ENCODE measurements at regions not wholly inside any gene's neighbourhood (a gene's known extent, or its start where the extent isn't known, plus 50 kb on each side); places are given as distances from the start of the nearest gene placed in this dataset.
"Not testable (repeated sequence)": the region's sequence is repeated elsewhere in the genome, so short reads cannot be mapped to it uniquely, and the experiment has no call there.

DNA sequence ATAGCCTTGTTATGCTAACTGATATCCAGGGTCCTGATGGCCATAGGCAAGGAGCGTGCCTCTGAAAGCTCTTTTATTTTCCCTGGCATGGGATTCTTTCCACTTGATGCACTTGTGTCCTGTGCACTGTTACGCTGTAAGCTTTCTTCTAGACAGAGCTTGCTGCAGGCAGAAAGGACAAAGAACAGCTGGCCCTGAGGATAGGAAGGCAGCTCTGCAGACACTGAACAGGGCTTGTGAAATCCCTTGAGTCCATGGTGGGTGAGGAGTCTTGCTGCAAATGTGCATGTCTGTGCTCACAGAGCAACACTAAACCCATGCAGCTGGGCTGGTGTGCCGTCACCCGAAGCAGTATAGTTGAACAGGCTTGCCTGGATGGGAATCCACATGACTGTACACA, 126.6 kb downstream of the AKAP11 start:
- DNase-seq (ENCODE audit: low read depth in 2 of 2): no peak

DNA sequence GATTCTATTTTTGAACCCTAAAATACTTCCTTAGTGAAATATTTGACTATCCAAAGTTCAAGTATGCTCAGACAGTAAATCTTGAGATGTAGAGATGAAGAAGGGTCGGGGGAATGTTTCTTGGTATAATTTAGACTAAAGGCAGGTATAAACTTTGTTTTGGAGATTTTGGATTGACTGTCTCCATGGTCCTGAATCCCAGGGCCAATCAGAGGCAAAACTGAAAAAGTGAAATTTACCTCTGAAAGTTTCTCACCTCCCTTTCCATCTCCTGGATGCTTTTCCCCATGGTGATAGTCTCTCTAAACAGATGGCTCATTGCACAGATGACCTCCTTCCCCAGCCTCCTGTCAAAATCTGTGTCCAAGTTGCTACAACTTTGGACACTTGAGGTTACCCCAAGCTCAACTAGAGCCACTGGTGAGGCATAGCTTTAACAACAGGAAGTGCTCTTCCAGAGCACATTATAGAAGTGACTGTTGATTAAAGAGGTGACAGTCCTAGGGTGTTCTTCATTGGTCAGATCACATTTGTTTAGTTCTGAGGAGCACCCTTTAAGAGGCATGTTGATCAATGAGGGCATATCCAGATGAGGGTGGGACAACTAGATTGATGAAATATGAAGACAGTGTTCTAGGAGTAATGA, 128.4 kb downstream of the AKAP11 start:
- DNase-seq (ENCODE audit: low read depth in 2 of 2): no peak

DNA sequence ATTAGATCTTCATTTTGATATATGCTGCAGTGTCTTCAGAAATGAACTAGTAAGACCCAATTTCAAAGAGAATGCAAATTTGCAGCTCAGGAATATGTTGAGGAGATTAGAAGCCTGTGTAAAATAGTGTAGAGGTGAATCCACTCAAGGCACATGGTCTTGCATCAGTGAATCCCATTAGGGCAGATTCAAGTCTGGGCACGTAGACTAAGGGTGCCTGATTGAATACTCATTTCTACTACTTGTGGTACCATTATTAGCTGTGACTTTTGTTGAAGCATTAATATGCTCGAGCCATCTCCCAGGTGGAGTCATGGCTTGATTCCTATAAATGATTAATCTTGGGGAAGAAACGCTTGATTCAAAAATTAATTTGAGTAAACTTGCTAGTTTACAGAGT, 129.4 kb downstream of the AKAP11 start:
- DNase-seq (ENCODE audit: low read depth in 2 of 2): no peak

DNA sequence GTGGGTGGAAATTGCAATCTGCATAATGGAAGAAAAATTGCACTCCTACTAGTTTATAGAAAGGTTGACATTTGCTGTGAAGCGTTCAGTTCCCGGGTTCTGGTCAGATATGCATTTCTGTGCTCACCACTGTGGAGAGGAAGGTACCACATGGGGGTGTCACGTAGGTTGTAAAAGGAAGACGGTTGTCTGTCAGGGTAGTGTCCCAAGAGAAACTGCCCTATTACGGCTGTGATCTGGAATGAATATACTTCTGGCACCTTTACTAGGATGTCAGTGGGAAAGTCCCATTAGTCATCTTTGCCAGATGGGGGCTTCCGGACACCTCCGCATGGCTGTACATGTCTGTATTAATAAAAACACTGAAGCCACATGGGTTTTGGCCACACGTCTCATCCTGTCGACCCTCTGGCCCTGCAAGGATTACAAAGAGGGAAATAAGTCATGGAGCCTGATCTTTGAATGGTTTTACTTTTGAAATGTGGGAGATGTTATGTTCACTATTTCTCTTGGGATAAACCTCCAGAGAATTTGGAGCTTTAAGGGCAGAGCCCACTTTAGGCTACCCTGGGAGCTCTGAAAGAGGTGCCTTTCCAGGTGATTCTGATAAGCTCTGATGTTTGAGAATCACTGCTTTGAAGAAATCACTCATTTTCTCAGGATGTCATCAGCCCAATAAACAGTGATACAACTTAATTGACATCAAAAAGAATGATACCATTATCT, 133.9 kb downstream of the AKAP11 start:
- no peak for DNase-seq (ENCODE audit: low read depth in 2 of 2)

DNA sequence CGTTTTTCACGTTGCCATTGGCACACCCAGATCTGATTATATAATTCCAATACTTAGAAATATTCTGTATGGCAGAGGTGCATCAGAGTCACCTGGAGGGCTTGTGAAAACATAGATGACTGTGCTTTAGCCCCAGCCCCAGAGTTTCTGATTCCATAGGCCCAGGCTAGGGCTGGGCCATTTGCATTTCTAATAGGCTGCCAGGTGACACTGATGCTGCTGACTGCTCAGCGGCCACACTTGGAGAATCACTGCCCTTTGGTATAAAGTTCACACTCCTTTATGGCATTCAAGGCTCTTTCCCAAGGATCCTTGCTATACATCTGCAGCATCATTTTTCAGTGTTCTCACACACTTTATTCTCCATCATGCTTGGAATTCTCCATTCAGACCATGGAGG, 137.1 kb downstream of the AKAP11 start:
- DNase-seq (ENCODE audit: low read depth in 2 of 2): no peak

DNA sequence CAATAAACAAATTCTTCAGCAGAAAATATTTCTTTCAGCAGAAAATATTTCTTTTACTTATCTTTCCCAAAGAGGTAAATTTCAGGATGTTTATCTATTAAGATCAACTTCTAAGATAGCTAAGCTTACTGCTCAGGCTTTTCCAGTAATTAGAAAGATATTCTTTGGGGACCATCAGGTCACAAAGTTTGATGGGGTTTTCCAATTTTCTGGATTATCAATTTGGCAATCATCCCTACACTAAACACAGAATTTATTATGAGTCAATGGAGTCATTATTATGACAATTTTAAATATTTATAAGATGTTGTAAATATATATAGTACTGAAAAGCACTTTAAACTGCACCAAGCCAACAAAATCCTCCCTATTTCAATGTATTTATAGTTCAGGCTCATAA, 137.6 kb downstream of the AKAP11 start:
- no peak for DNase-seq (ENCODE audit: low read depth in 2 of 2)

DNA sequence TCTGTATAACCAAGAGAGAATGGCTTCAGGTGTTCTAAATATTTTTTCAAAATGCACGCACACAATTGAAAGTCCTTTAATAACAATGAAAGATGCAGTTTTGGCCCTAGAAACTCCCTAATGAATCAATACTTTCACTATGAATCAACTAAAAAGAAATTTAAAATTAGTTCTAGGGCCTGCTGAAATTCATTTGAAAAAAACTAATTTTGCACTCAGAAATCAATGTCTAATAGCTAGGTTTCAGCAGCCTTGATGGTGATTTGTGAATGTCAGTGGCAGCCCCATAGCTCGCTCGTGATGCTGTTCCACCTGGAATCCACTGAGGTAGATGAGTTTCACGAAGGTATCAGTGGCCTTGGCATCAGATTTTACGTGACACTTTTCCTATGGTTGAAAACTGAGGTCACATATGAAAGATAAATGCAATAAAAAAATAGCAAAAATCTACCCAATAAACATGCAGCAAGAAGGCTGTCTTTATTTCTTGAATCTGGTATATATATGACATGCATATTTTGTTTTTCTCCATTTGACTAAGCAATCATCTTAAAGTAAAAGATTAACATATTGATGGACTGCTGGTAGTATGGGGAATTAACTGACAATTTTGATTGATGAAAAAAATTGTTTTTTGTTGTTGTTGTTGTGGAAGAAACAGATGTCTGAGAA, 141.0 kb downstream of the AKAP11 start:
- no peak for DNase-seq (ENCODE audit: low read depth in 2 of 2)

DNA sequence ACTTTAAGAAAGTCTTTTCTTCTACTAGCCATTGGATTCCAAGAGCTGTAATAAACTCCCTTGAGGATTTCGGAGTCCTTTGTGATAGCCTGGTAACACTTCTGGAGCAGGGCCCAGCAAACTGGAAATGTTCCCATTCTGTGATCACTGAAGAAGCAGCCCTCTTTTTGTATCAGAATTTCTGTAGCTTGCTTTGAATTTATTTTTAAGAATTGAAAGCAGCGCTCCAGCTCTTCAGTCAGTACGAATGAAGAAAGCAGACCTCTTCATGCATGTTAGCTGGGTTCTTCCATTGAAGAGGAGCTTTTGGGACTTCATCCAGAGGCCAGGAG, 141.5 kb downstream of the AKAP11 start:
- DNase-seq (ENCODE audit: low read depth in 2 of 2): no peak

DNA sequence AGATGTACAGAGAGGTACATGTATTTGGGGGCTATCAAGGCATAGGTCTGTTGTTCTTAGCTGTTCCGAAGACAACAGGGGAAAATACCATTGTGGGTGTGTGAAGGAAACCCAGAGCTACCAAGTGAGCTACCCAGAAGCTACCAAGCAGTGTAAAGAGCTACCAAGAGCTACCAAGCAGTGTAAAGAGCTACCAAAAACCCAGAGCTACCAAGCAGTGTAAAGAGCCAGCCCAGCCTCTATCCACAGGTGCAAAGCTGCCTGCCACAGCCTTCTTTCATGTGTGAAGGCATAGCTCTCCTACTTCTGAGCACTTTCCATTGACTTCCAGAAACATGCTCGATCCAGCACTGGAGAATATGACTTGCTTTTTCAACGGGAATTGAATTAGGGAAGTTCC, 145.7 kb downstream of the AKAP11 start:
- no peak for DNase-seq (ENCODE audit: low read depth in 2 of 2)

DNA sequence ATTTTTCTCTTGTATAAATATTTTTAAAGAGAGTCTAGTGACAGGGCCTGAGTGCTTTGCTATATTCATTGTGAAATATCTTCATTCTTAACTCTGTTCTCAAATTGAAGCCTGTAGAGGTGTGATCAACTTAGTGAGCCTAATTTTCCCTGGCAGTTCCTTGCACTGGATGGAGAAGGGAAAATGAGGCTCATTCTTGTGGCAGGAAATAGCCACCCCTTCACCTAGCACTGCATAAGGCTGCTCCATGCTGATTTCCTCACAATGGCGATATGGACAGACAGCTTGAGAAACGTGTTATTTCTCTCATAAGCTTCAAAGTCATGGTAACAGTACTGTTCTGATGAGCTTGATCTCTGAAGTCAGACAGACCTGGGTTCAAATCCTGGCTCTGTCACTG, 146.2 kb downstream of the AKAP11 start:
- DNase-seq (ENCODE audit: low read depth in 2 of 2): no peak

DNA sequence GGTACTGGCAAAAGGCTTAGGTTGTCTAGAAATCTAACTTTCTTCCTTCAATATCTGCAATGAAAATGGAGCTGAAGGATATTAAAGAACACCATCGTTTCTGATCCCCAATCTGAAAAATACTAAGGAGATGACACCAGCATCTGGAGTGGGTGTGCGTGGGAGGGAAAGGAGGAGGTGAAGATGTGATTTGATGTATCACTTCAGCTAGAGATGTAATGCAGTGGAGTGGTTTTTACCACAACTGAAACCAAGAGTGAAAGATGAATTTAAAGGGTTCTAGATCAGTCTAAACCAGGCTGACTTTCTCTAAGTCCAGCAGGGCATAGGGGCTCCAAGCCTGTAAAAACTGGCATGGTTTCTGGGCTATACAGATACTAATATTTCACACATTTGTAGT, 148.4 kb downstream of the AKAP11 start:
- no peak for DNase-seq (ENCODE audit: low read depth in 2 of 2)

DNA sequence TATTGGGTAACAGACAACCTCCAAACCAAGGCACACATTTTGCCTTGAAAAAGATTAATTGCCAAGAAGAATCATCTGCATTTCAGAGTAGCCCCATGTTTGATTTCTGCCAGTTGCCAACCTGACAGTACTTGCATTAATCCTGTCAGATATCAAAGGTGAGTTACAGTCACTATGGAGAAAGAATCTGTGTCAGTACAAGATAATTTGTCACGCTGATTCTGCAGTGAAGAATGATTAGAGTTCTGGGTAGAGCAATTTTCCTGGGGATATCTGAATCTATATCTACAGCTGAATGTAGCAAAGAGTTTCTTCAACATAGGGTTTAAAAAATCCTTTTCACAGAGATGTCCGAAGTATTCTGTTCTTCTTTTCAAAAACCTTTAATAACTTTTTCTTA, 150.7 kb downstream of the AKAP11 start:
- no peak for DNase-seq (ENCODE audit: low read depth in 2 of 2)

DNA sequence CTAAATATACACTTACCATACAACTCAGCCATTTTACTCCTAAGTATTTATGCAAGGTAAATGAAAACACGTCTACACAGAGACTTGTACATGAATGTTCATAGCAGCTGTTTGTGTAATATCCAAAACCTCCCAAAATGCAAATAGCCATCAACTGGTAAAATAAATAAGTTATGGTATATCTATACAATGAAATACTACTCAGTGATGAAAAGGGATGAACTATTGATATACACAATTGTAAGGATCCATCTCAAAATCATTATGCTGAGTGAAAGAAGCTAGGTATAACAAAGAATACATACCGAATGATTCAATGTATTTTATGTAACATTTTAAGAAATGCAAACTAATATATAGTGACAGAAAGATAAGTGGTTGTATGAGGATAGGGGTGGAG, 149.8 kb upstream of the TNFSF11 start:
- no peak for DNase-seq (ENCODE audit: low read depth in 2 of 2)

DNA sequence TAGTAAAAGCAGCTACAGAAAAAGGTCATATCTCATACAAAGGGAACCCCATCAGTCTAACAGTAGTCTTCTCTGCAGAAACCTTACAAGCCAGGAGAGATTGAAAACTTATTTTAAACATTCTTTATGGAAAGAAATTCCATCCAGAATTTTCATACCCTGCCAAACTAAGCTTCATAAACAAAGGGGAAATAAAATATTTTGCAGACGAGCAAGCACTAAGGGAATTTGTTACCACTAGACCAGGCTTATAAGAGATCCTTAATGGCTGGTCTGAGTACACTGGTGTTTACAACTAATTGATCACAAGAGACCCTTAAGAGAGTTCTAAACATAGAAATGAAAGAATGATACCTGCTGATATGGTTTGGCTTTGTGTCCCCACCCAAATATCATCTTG, 128.6 kb upstream of the TNFSF11 start:
- no peak for DNase-seq (ENCODE audit: low read depth in 2 of 2)

DNA sequence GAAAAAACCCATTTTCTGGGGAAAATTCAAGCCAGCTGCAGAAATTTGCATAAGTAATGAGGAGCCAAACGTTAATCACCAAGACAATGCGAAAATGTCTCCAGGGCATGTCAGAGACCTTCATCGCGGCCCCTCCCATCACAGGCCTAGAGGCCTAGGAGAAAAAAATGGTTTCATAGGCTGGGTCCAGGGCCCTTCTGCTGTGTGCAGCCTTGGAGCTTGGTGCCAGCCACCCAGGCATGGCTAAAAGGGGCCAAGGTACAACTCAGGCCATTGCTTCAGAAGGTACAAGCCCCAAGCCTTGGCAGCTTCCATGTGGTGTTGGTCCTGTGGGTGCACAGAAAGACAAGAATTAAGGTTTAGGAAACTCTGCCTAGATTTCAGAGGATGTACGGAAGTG, 127.4 kb upstream of the TNFSF11 start:
- not testable (repeated sequence) for DNase-seq (ENCODE audit: low read depth in 2 of 2)

DNA sequence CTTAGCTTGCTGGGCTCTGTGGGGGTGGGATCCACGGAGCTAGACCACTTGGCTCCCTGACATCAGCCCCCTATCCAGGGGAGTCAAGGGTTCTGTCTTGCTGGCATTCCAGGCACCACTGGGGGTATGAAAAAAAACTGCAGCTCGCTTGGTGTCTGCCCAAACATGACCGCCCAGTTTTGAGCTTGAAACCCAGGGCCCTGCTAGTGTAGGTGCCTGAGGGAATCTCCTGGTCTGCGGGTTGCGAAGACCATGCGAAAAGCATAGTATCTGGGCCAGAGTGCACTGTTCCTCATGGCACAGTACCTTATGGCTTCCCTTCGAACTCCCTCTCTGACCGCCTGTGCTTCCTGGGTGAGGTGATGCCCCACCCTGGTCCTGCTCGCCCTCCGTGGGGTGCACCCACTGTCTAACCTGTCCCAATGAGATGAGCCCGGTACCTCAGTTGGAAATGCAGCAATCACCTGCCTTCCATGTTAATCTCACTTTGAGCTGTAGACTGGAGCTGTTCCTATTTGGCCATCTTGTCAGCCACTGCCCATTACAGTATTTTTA, 120.8 kb upstream of the TNFSF11 start:
- DNase-seq (ENCODE audit: low read depth in 2 of 2): no peak

DNA sequence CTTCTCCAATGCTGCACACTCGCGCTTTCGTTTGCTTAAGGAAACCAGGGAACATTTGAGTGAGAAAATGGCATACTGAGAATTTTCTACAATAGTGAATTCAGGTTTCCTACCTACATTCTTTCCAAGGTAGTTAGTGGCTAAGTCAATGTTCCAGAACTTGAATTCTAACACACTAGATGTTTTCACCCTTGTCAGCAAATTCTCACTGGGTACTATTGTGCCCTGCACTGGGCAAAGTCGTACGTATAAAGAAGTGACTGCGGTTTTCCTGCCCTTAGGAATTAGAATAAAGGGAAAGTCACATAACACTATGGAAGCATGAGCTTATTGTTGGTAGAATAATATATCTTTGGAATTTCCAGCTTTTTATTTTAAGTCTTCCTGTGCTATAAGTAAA, 119.2 kb upstream of the TNFSF11 start:
- DNase-seq (ENCODE audit: low read depth in 2 of 2): no peak

DNA sequence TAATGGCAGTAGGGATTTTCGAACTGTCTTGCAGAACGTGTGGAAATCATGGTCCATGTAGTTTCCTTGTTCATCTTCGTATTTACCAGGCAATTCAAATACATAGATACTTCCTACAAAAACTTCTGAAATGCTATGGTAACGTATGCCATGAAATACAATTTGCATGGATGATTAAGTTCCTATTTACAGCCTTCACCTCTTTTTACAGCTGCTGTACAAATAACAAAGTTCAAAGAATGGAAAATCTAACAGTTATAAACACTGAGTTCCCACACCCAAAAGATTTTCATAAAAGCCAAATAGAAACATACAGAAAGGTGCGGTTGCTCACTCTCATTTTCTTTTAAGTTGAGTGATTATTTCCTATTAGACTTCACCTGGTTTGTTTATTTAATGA, 115.8 kb upstream of the TNFSF11 start:
- DNase-seq (ENCODE audit: low read depth in 2 of 2): no peak

DNA sequence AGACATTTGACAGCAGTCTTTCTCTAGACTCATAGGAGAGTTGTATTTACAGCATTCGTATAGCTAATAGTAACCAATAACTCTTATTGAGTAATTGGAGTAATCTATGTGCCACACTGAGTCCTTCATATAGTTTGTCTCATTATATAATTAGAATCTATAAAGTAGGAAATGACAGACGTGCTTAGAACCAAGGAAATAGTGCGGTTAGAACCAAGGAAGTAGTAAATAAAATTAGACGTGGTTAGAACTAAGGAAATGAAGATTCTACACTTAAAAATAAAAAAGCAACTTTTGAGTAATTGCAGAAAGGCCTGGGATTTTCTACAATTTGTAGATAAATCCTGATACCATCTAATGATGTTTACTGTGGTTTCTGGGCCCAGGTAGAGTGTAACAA, 107.8 kb upstream of the TNFSF11 start:
- no peak for DNase-seq (ENCODE audit: low read depth in 2 of 2)

DNA sequence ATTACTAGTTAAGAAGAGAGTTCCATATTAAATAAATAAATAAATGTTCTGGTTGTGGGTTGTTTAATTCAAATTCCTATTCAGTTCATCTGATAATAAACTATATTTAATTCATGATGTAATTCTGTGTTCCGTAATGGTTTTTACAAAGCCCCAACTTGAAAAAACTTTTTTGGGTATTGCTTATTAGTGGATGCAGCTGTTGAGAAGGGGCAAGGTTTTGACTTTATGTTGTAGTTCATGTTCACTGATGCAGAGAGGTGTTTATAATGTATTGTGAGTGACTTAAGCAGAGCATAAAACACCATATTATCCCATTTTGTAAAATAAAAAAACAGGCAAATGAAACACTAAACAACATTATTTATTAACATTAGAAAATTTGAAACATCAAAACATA, 107.3 kb upstream of the TNFSF11 start:
- no peak for DNase-seq (ENCODE audit: low read depth in 2 of 2)

DNA sequence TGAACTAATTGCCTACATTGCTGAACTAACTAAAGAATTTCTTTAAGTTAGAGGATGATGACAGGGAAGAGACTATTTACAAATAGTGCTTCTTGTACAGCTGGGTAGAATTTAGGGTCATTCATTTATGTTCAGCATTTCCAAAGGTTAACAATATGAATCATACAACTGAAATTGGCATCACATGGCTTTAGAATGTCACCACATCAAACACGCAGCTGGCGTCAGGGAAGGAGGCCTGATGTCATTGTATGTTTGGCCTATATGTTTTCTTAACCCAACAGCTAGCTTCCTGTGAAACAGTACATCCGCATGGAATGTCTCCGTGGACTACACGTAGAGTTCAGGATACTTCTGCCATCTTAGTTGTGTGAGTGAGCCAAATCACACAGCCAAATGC, 99.0 kb upstream of the TNFSF11 start:
- no peak for DNase-seq (ENCODE audit: low read depth in 2 of 2)

DNA sequence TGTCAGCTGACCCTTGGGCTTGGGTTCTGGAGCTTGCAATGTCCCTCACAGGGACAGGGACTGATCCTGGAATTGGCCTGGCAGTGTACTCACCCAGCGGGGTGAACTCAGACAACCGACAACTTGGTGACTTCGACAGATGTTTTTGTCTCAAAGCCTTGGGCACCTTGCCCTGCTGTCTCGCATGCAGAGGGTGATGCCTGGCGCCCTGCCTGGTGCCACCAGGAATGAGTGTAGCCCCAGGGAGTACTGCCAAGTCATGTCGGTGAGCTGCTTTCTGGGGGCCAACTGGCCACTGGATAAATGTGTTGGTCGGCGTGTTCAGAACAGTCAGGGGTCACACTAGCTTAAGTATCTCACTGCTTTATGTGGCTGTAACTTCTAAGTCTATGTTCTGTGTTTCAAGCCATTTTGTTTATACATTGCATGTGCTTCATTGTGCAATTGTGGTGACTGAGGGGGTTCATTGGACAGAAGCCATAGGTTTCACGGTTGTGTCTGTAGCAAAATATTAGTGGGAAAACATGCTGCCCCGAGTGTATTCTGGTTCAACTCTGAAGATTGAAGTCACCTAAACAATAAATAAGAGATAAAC, 96.3 kb upstream of the TNFSF11 start:
- DNase-seq (ENCODE audit: low read depth in 2 of 2): no peak
